NCI-H2107 treated with DMSO at 0.1 percent for 48 hours (cell line): ENCODE measurements at regions not wholly inside any gene's neighbourhood (a gene's known extent, or its start where the extent isn't known, plus 50 kb on each side); places are given as distances from the start of the nearest gene placed in this dataset.
A peak's percentile ranks its signal among the peaks of the same experiment; 100 is the strongest.
"Not testable (repeated sequence)": the region's sequence is repeated elsewhere in the genome, so short reads cannot be mapped to it uniquely, and the experiment has no call there.

Experiments used
- DNase-seq: peaks from one replicate; lab custom pipeline; 2025; ENCODE audit not compliant: unreplicated experiment; lab: John Stamatoyannopoulos, UW

GRCh38 chr12:82300611-82301010, 57.6 kb downstream of the CCDC59 start:
- no peak for DNase-seq

- DNase-seq = no peak
These were observed 58.7 kb downstream of the CCDC59 start for GRCh38 chr12:82299319-82300025.

GRCh38 chr12:82290415-82290814, 67.8 kb downstream of the CCDC59 start:
- DNase-seq = no peak

DNA sequence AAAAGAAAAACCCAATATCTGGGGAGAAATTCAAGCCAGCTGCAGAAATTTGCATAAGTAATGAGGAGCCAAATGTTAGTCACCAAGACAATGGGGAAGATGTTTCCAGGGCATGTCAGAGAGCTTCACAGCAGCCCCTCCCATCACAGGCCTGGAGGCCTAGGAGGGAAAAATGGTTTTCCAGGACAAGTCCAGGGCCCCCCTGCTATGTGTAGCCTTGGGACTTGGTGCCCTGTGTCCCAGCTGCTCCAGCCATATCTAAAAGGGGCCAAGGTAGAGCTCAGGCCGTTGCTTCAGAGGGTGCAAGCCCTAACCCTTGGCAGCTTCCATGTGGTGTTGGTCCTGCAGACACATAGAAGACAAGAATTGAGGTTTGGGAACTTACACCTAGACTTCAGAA, 76.9 kb downstream of the CCDC59 start:
- not testable (repeated sequence) for DNase-seq

- peak; percentile 73 for DNase-seq
These were observed 78.6 kb downstream of the CCDC59 start for GRCh38 chr12:82279536-82280058.

- DNase-seq = peak; percentile 30
These were observed 80.6 kb downstream of the CCDC59 start for GRCh38 chr12:82277582-82277981.

- DNase-seq = no peak
These were observed 115.5 kb downstream of the CCDC59 start for GRCh38 chr12:82242729-82243128.

DNA sequence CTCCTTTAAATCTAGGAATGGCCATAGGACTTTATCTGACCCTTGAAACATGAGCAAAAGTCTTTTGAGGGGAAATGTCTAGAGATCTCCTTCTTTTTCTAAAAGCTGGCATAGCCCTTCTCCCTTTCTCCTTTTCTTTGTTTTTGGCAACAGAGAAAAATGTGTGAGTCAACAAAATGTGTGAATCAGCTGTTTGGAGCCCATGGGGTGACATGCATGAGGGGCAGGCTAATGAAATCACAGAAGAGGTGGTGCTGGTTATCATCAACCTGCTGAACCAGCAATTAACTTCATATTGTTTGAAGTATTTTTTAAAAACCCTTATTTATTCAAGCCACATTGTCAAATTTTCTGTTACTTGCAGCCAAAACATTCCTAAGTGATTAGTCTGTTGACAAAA, 132.3 kb downstream of the CCDC59 start:
- DNase-seq = no peak

GRCh38 chr12:82223426-82223825, 134.8 kb downstream of the CCDC59 start:
- DNase-seq = no peak

DNA sequence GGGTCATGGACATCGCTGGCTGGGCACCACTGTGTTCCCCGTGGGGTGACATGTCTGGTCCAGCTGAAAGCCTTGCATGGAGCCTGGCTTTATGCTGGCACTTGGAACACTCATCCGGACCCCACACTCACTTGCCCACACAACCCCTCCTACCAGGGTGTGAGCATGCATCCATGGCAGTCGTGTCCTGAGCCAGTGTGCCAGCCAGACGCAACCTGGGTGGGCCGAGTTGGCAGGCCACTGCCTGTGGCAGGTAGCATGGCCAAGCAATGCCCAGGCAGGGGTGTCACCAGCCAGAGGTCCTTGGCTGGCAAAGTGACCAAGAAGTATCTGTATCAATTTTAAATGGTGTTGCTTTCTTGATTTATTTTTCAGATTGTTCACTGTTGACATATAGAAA, 141.7 kb downstream of the CCDC59 start:
- DNase-seq = no peak

DNA sequence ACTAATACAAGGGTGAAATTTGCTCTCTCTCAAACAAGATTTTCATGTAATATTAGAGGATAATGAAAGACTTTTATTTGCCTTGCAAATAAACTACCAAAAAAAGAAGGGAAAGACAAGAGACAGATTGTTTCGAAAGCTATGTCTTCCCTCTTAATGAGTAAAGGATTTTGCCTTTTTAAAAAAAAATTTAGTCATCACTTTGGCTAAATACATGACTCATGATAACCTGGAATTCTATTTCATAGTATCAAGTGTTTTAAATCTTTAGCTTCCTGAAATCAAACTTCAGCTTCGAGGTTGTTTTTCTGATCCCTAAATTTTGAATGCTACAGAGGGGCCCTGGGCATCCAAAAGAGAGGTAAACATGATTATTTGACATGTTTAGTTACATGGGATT, 144.4 kb downstream of the CCDC59 start:
- DNase-seq = no peak

- no peak for DNase-seq
These were observed 147.3 kb downstream of the CCDC59 start for GRCh38 chr12:82210882-82211281.

GRCh38 chr12:82209533-82209932, 148.7 kb downstream of the CCDC59 start:
- no peak for DNase-seq

GRCh38 chr12:82207556-82207955, 150.6 kb downstream of the CCDC59 start:
- no peak for DNase-seq

- DNase-seq = no peak
These were observed 155.1 kb downstream of the CCDC59 start for GRCh38 chr12:82203086-82203485.

GRCh38 chr12:82187595-82187994, 170.6 kb downstream of the CCDC59 start:
- no peak for DNase-seq

DNA sequence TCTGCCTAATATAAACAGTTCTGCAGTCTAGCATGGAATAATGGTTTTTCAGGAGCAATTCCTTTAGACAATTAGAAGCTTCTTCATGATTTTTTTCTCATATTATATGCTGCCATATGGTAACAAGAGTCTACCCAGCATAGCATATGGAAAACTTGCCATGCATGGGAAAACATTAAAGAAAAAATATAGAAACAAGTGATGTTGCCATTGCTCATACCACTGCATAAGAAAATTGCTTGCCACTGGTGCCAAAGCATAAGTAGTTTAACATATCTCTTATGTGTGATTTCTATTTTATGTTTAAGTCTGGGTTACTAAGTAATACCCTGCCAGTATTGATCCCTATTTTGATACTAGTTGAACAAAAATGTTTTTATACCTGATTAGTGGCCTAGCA, 171.2 kb downstream of the CCDC59 start:
- no peak for DNase-seq

- DNase-seq = no peak
These were observed 171.9 kb downstream of the CCDC59 start for GRCh38 chr12:82186282-82186681.

DNA sequence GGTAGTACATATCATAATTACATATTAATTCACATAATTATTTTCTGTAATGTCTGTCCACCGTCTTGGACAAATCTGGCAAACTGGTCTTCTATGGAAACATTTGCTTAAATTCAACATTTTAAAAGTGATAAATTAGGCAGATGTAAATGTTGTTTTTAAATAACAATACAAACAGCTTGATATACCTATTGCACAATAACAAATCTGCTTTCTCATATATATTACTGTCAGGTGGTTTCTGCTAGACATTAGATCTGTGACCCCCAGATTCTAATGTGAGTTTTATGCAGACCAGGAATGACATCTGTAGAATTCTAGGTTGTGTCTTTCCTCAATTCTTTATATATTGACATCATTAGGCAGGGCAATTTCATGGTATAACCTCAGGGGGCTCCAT, 173.3 kb downstream of the CCDC59 start:
- no peak for DNase-seq

- DNase-seq = no peak
These were observed 175.5 kb downstream of the CCDC59 start for GRCh38 chr12:82182601-82183190.

DNA sequence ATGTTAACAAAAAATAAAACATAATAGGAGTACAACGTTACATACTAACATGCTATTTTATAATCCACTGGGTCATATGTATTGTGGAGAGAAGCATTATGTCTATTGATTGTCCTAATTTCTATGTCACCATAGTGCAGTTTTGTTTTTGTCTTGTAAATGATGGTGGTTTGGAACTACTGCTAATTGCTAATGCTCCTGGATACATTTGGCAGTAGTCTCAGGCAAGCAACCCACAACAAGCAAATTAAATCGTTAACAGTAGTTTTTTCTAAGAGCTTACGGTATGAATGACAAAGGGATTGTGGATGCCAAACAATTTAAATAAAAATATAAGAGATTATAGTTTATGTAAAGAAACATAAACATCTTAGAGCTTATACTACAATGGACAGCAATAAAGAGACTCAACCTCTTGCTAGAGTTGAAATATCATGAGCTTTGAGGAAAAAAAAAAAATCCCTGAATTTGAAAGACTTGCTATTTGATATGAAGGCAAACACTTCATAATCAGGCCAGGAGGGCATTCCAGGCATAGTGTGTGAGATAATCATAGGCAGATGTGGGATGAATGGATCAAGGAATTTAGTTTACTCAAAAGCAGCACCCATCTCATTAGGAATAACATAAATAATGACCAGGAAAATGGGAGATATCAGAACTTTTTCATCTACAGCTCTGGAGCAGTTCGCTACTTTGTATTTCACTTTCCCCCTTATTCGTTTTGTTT, 181.3 kb downstream of the CCDC59 start:
- peak; percentile 70 for DNase-seq

DNA sequence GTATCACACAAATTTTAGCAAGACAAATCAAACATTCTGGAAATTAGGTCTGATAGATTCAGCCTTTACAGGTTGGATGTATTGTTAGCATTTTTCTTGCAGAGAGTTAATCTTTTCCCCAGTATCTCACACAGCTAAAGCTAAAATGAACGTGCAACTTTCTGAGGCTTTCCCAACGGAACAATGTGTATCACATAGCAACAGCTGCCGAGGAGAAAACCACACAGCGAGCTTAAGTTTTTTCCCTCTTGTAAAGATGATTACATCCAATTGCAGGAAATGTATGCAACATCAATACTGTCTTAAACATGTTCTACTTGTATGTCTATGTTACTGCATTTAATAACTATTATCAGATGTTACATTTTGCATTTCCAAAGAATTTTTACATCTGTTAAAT, 182.2 kb downstream of the CCDC59 start:
- peak; percentile 16 for DNase-seq
